Endothelial cell (in vitro differentiated cells): ENCODE measurements at regions not wholly inside any gene's neighbourhood (a gene's known extent, or its start where the extent isn't known, plus 50 kb on each side); places are given as distances from the start of the nearest gene placed in this dataset.

Source experiments
- DNase-seq: peaks from one replicate; pipeline ENCODE4 v3.0.0; 2021; ENCODE audit warnings: low spot score
- H3K27ac Mint-ChIP-seq: one replicate; pipeline ENCODE4 v1.8.0; 2021; ENCODE audit warnings: mixed read lengths, inconsistent platforms; ENCODE audit not compliant: unreplicated experiment
- H3K27me3 Mint-ChIP-seq: one replicate; pipeline ENCODE4 v1.8.0; 2021; ENCODE audit warnings: mild to moderate bottlenecking, moderate library complexity, mixed read lengths, inconsistent platforms; ENCODE audit not compliant: unreplicated experiment
- H3K36me3 Mint-ChIP-seq: one replicate; pipeline ENCODE4 v1.8.0; 2021; ENCODE audit warnings: mild to moderate bottlenecking, low read depth, mixed read lengths, inconsistent platforms; ENCODE audit not compliant: unreplicated experiment
- H3K4me1 Mint-ChIP-seq: one replicate; pipeline ENCODE4 v1.8.0; 2021; ENCODE audit warnings: mild to moderate bottlenecking, mixed read lengths, inconsistent platforms; ENCODE audit not compliant: unreplicated experiment
- H3K4me3 Mint-ChIP-seq: one replicate; pipeline ENCODE4 v1.8.0; 2021; ENCODE audit warnings: mild to moderate bottlenecking, mixed read lengths, inconsistent platforms; ENCODE audit not compliant: unreplicated experiment
- H3K9me3 Mint-ChIP-seq: one replicate; pipeline ENCODE4 v1.8.0; 2021; ENCODE audit warnings: mixed read lengths, inconsistent platforms; ENCODE audit not compliant: unreplicated experiment
- TF ChIP-seq, protein P1 (sequence below): fragments of 200-600 bp; sonication (generic); IDR thresholded peaks from one replicate; pipeline ENCODE4 v1.5.0; 2021; ENCODE audit warnings: antibody characterized with exemption; ENCODE audit not compliant: unreplicated experiment

- no peak overlapping the region for H3K4me3 Mint-ChIP-seq
- no peaks in the 10 kb centered on the region for H3K36me3 Mint-ChIP-seq
- H3K9me3 Mint-ChIP-seq, result no peaks in the 10 kb centered on the region
- TF ChIP-seq, protein P1, sequence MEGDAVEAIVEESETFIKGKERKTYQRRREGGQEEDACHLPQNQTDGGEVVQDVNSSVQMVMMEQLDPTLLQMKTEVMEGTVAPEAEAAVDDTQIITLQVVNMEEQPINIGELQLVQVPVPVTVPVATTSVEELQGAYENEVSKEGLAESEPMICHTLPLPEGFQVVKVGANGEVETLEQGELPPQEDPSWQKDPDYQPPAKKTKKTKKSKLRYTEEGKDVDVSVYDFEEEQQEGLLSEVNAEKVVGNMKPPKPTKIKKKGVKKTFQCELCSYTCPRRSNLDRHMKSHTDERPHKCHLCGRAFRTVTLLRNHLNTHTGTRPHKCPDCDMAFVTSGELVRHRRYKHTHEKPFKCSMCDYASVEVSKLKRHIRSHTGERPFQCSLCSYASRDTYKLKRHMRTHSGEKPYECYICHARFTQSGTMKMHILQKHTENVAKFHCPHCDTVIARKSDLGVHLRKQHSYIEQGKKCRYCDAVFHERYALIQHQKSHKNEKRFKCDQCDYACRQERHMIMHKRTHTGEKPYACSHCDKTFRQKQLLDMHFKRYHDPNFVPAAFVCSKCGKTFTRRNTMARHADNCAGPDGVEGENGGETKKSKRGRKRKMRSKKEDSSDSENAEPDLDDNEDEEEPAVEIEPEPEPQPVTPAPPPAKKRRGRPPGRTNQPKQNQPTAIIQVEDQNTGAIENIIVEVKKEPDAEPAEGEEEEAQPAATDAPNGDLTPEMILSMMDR, result no peak
- H3K27me3 Mint-ChIP-seq, result no peaks in the 10 kb centered on the region
- H3K27ac Mint-ChIP-seq, result no peak overlapping the region
- H3K4me1 Mint-ChIP-seq, result no peaks in the 10 kb centered on the region
- DNase-seq, result no peak
Measured at GRCh38 chr2:52970642-52971041, 797.0 kb upstream of the CHAC2 start.

- DNase-seq, result no peak
- TF ChIP-seq, protein P1, result no peak
- Mint-ChIP-seq H3K9me3 (no peaks in the 10 kb centered on the region), H3K4me3 (no peak overlapping the region), H3K27me3 (no peaks in the 10 kb centered on the region), H3K36me3 (no peaks in the 10 kb centered on the region), H3K27ac (no peak overlapping the region), H3K4me1 (peaks cover 3% of the 10 kb centered on the region)
Measured at GRCh38 chr2:52968043-52968442, 799.6 kb upstream of the CHAC2 start.

- no peaks in the 10 kb centered on the region for H3K27me3 Mint-ChIP-seq
- no peaks in the 10 kb centered on the region for H3K36me3 Mint-ChIP-seq
- H3K27ac Mint-ChIP-seq, result no peak overlapping the region
- TF ChIP-seq, protein P1, result no peak
- no peak overlapping the region for H3K4me3 Mint-ChIP-seq
- H3K9me3 Mint-ChIP-seq, result no peaks in the 10 kb centered on the region
- H3K4me1 Mint-ChIP-seq, result peaks cover 3% of the 10 kb centered on the region
- no peak for DNase-seq
Measured at GRCh38 chr2:52964916-52965530, 802.6 kb upstream of the CHAC2 start.

GRCh38 chr2:52961403-52961802 lies 806.2 kb upstream of the CHAC2 start:
- Mint-ChIP-seq H3K27ac (no peak overlapping the region), H3K9me3 (no peaks in the 10 kb centered on the region), H3K36me3 (no peaks in the 10 kb centered on the region), H3K4me1 (peaks cover 3% of the 10 kb centered on the region), H3K4me3 (no peak overlapping the region), H3K27me3 (peaks cover 2% of the 10 kb centered on the region)
- TF ChIP-seq, protein P1, result no peak
- DNase-seq, result no peak

- Mint-ChIP-seq H3K27me3 (peaks cover 2% of the 10 kb centered on the region), H3K27ac (no peak overlapping the region), H3K4me3 (no peak overlapping the region), H3K4me1 (peaks cover 3% of the 10 kb centered on the region), H3K9me3 (no peaks in the 10 kb centered on the region), H3K36me3 (no peaks in the 10 kb centered on the region)
- no peak for DNase-seq
- TF ChIP-seq, protein P1, result no peak
Measured at GRCh38 chr2:52960881-52961280, 806.7 kb upstream of the CHAC2 start.
